ENCODE measurements at regions not wholly inside any gene's neighbourhood (a gene's known extent, or its start where the extent isn't known, plus 50 kb on each side); places are given as distances from the start of the nearest gene placed in this dataset.

DNA sequence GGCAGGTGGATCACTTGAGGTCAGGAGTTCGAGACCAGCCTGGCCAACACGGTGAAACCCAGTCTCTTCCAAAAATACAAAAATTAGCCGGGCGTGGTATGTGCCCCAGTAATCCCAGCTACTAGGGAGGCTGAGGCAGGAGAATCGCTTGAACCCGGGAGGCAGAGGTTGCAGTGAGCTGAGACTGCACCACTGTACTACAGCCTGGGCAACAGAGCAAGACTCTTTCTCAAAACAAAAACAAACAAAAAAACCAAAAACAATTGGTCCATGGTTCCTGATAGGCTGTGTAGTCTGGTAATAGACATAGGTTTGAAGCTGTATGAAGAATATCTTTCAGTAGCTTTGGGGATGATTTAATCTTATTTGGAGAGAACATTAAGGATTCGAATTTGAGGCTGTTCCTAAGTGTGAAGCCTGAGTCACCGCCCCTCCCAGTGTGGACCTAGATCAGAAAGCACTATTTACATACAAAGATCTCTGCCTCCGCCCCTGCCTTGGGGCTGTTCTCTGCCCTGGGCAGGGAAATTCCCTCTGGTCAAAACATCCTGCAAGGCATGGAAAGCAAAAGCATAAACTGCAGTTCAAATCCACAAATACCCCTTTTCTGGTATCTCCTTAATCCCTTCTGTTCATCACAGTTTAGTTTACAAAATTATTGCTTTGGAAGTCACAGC lies 52.8 kb upstream of the PMAIP1 start:
- H3K9me3 ChIP-seq (ENCODE audit: control extremely low read depth in 1 of 3, control insufficient read depth in 2 of 3, insufficient read depth in 1 of 3, low read length in 2 of 3), result peaks cover 0 to 8% (median 0%) of the 10 kb centered on the region in 3 donors
- intact Hi-C loops (cut with micrococcal nuclease), result loop anchor here (1.0 kb wide), 1 partner anchor 52 kb away; the partner anchor contains the start of gene PMAIP1
- WGBS (ENCODE audit: insufficient coverage), result 71% methylated on average over 7 of the region's 9 CpGs
- Mint-ChIP-seq H3K4me1 (peaks cover 33% of the 10 kb centered on the region), H3K27ac (peak overlapping the region; percentile 74), H3K4me3 (peak overlapping the region; percentile 46), H3K9me3 (ENCODE audit: insufficient read depth) (no peaks in the 10 kb centered on the region), H3K27me3 (no peaks in the 10 kb centered on the region)
- ChIA-PET POLR2A (interaction anchor here (1.5 kb wide), 1 partner anchor 53 kb away, joined by 4 read pairs; the partner anchor contains the start of gene PMAIP1), CTCF (interaction anchor here (1.2 to 3.6 kb wide), 4 partner anchors 10 to 141 kb away, joined by 3 to 16 read pairs (median 6); partner anchors contain the start of gene PMAIP1)
- H3K4me3 ChIP-seq (ENCODE audit: control extremely low read depth in 1 of 5, extremely low read depth in 1 of 5, insufficient read depth in 1 of 5, low read depth in 2 of 5, low read length in 4 of 5), result no peak overlapping the region
- H3K27me3 ChIP-seq (replicated peaks in 1 of 4; ENCODE audit: control extremely low read depth in 1 of 4, control insufficient read depth in 3 of 4, insufficient read depth in 4 of 4, low read length in 3 of 4), result no peaks in the 10 kb centered on the region
- no peak overlapping the region for H3K27ac ChIP-seq (ENCODE audit: low read length in 2 of 2)
- H3K36me3 ChIP-seq (replicated peaks in 1 of 2; ENCODE audit: control extremely low read depth in 1 of 2, control insufficient read depth in 1 of 2, extremely low read depth in 1 of 2, insufficient read depth in 2 of 2, low read length in 1 of 2), result no peaks in the 10 kb centered on the region
- TF ChIP-seq, protein P1, sequence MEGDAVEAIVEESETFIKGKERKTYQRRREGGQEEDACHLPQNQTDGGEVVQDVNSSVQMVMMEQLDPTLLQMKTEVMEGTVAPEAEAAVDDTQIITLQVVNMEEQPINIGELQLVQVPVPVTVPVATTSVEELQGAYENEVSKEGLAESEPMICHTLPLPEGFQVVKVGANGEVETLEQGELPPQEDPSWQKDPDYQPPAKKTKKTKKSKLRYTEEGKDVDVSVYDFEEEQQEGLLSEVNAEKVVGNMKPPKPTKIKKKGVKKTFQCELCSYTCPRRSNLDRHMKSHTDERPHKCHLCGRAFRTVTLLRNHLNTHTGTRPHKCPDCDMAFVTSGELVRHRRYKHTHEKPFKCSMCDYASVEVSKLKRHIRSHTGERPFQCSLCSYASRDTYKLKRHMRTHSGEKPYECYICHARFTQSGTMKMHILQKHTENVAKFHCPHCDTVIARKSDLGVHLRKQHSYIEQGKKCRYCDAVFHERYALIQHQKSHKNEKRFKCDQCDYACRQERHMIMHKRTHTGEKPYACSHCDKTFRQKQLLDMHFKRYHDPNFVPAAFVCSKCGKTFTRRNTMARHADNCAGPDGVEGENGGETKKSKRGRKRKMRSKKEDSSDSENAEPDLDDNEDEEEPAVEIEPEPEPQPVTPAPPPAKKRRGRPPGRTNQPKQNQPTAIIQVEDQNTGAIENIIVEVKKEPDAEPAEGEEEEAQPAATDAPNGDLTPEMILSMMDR (IDR thresholded peaks at IDR 0.05), result no peak
- TF ChIP-seq EZH2 (IDR thresholded peaks at IDR 0.05; ENCODE audit: borderline replicate concordance, insufficient read depth, low read depth, low read length, poor library complexity, severe bottlenecking), result no peak
- peak overlapping the region; percentile 11 for H3K9ac ChIP-seq (ENCODE audit: low read length)
- no peak overlapping the region for H2AFZ ChIP-seq (ENCODE audit: insufficient read depth, low read depth, low read length, poor library complexity, severe bottlenecking)
- H3K4me1 ChIP-seq (ENCODE audit: control insufficient read depth in 2 of 2, insufficient read depth in 2 of 2, low read length in 2 of 2), result peaks cover 26 to 37% of the 10 kb centered on the region in 2 donors
- ATAC-seq (ENCODE audit: low read depth) (peak; percentile 82), DNase-seq (peak; percentile 71)
- H4K20me1 ChIP-seq (ENCODE audit: control insufficient read depth, insufficient read depth, low read length, poor library complexity, severe bottlenecking), result no peaks in the 10 kb centered on the region
- H3K4me2 ChIP-seq (replicated peaks; ENCODE audit: low read depth, low read length, poor library complexity, severe bottlenecking), result peak overlapping the region; percentile 47
- H3K79me2 ChIP-seq (ENCODE audit: control insufficient read depth, insufficient read depth, low read length), result no peaks in the 10 kb centered on the region

DNA sequence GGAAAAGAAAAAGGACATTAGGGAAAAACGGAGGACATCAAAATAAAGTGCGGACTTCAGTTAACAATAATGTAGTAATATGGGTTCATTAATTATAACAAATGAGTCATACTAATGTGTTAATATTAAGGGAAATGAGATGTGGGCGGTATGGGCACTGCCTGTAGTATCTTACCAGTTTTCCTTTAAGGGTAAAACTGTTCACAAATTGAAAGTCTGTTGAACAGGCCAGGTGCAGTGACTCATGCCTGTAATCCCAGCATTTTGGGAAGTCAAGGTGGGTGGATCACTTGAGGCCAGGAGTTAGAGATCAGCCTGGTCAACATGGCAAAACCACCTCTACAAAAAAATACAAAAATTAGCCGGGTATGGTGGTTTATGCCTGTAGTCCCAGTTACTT lies 56.8 kb upstream of the PMAIP1 start:
- no peaks in the 10 kb centered on the region for H3K9me3 ChIP-seq (ENCODE audit: control extremely low read depth in 1 of 3, control insufficient read depth in 2 of 3, insufficient read depth in 1 of 3, low read length in 2 of 3)
- CTCF ChIA-PET, result interaction anchor here (1.5 to 2.2 kb wide), 2 partner anchors 151 to 153 kb away, joined by 3 to 4 read pairs; no protein-coding TSS in a partner anchor
- no peak overlapping the region for H3K4me3 ChIP-seq (ENCODE audit: control extremely low read depth in 1 of 5, extremely low read depth in 1 of 5, insufficient read depth in 1 of 5, low read depth in 2 of 5, low read length in 4 of 5)
- Mint-ChIP-seq H3K9me3 (ENCODE audit: insufficient read depth) (no peaks in the 10 kb centered on the region), H3K27ac (no peak overlapping the region), H3K27me3 (no peaks in the 10 kb centered on the region), H3K4me3 (no peak overlapping the region), H3K4me1 (peaks cover 22% of the 10 kb centered on the region)
- H3K9ac ChIP-seq (ENCODE audit: low read length), result no peak overlapping the region
- no peak overlapping the region for H2AFZ ChIP-seq (ENCODE audit: insufficient read depth, low read depth, low read length, poor library complexity, severe bottlenecking)
- intact Hi-C loops (cut with micrococcal nuclease), result no loop called here
- ATAC-seq (ENCODE audit: low read depth), result no peak
- H3K4me1 ChIP-seq (ENCODE audit: control insufficient read depth in 2 of 2, insufficient read depth in 2 of 2, low read length in 2 of 2), result peaks cover 18 to 21% of the 10 kb centered on the region in 2 donors
- no peaks in the 10 kb centered on the region for H3K27me3 ChIP-seq (replicated peaks in 1 of 4; ENCODE audit: control extremely low read depth in 1 of 4, control insufficient read depth in 3 of 4, insufficient read depth in 4 of 4, low read length in 3 of 4)
- H3K79me2 ChIP-seq (ENCODE audit: control insufficient read depth, insufficient read depth, low read length), result no peaks in the 10 kb centered on the region
- TF ChIP-seq, protein P1 (IDR thresholded peaks at IDR 0.05), result no peak
- no peak for TF ChIP-seq EZH2 (IDR thresholded peaks at IDR 0.05; ENCODE audit: borderline replicate concordance, insufficient read depth, low read depth, low read length, poor library complexity, severe bottlenecking)
- no peaks in the 10 kb centered on the region for H3K36me3 ChIP-seq (replicated peaks in 1 of 2; ENCODE audit: control extremely low read depth in 1 of 2, control insufficient read depth in 1 of 2, extremely low read depth in 1 of 2, insufficient read depth in 2 of 2, low read length in 1 of 2)
- POLR2A ChIA-PET, result no interaction called here
- no peak overlapping the region for H3K27ac ChIP-seq (ENCODE audit: low read length in 2 of 2)
- no CpG with 5 or more reads among the region's 4 CpGs for WGBS (ENCODE audit: insufficient coverage)
- H4K20me1 ChIP-seq (ENCODE audit: control insufficient read depth, insufficient read depth, low read length, poor library complexity, severe bottlenecking), result no peaks in the 10 kb centered on the region
- no peak overlapping the region for H3K4me2 ChIP-seq (replicated peaks; ENCODE audit: low read depth, low read length, poor library complexity, severe bottlenecking)
- no peak for DNase-seq
